Activated CD4-positive, alpha-beta T cell treated with anti-CD3 and anti-CD28 coated beads for 36 hours (primary cell): ENCODE measurements at regions not wholly inside any gene's neighbourhood (a gene's known extent, or its start where the extent isn't known, plus 50 kb on each side); places are given as distances from the start of the nearest gene placed in this dataset.
"Not testable (repeated sequence)": the region's sequence is repeated elsewhere in the genome, so short reads cannot be mapped to it uniquely, and the experiment has no call there.

ENCODE experiments used
- ATAC-seq: fragments of 200-7000 bp; cut with Tn5 transposase; one replicate; pipeline ENCODE4 v1.10.0; 2021; ENCODE audit warnings: mild to moderate bottlenecking, moderate library complexity
- CTCF ChIA-PET: fragments of 350-600 bp; sonication (Branson Sonifier 250); formaldehyde crosslinking; loops from one replicate; lab custom pipeline; 2021; ENCODE audit warnings: antibody characterized with exemption; lab: Charles Lee
- POLR2A ChIA-PET: fragments of 350-600 bp; sonication (Branson Sonifier 250); formaldehyde crosslinking; loops from one replicate; lab custom pipeline; 2021; ENCODE audit warnings: antibody characterized with exemption, inconsistent platforms; lab: Charles Lee
- DNase-seq: peaks from one replicate; pipeline ENCODE4 v3.0.0-alpha.2; 2020
- H3K27ac Mint-ChIP-seq: one replicate; pipeline ENCODE4 v1.8.0; 2021; ENCODE audit warnings: mixed read lengths
- H3K27me3 Mint-ChIP-seq: one replicate; pipeline ENCODE4 v1.8.0; 2021; ENCODE audit warnings: mixed read lengths
- H3K36me3 Mint-ChIP-seq: one replicate; pipeline ENCODE4 v1.8.0; 2021; ENCODE audit warnings: low read depth, mixed read lengths
- H3K4me1 Mint-ChIP-seq: one replicate; pipeline ENCODE4 v1.8.0; 2021; ENCODE audit warnings: mixed read lengths
- H3K4me3 Mint-ChIP-seq: one replicate; pipeline ENCODE4 v1.8.0; 2021; ENCODE audit warnings: mild to moderate bottlenecking, moderate library complexity, mixed read lengths
- H3K9me3 Mint-ChIP-seq: one replicate; pipeline ENCODE4 v1.8.0; 2021; ENCODE audit warnings: low read depth, mixed read lengths
- intact Hi-C, 2 experiments: fragments of 100-400 bp; cut with DNase I in 1 of 2; cut with micrococcal nuclease in 1 of 2; formaldehyde crosslinking; loops; one replicate each; pipeline versions ENCODE4 v1.14.2 to v1.15.1; 2022 to 2024; cut with DNase I, micrococcal nuclease

- peaks cover 44% of the 10 kb centered on the region for H3K27me3 Mint-ChIP-seq
- ChIA-PET CTCF (interaction anchor here (1.6 kb wide), 1 partner anchor 68 kb away, joined by 3 read pairs; no protein-coding TSS in a partner anchor), POLR2A (no interaction called here)
- peaks cover 34% of the 10 kb centered on the region for H3K4me1 Mint-ChIP-seq
- DNase-seq (no peak), ATAC-seq (no peak)
- H3K27ac Mint-ChIP-seq = no peak overlapping the region
- intact Hi-C loops = loop anchor here in 1 of 2 experiments (5.0 kb wide), 1 partner anchor 67 kb away; no protein-coding TSS in a partner anchor
- H3K9me3 Mint-ChIP-seq = peaks cover 4% of the 10 kb centered on the region
- H3K4me3 Mint-ChIP-seq = no peak overlapping the region
- H3K36me3 Mint-ChIP-seq = no peaks in the 10 kb centered on the region
These were observed 155.1 kb upstream of the HMGA2 start for GRCh38 chr12:65668981-65669695.

DNA sequence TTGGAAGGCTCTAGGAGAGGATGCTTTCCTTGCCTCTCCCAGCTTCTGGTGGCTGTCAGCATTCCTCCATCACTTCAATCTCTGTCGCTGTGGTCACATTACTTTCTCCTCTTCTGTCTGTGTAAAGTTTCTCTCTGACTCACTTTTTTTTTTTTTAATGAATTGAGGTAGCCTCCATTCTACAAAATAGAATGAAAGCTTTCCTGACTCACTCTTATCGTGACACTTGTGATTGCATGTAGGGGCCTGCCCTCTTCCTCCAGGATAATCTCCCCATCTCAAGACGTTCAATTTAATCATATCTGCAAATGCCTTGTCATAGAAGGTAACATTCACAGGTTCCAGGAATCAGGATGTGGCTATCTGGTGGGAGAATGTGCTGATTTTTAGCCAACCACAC lies 153.5 kb upstream of the HMGA2 start:
- H3K36me3 Mint-ChIP-seq = no peaks in the 10 kb centered on the region
- H3K4me1 Mint-ChIP-seq = peaks cover 26% of the 10 kb centered on the region
- peaks cover 36% of the 10 kb centered on the region for H3K27me3 Mint-ChIP-seq
- no peaks in the 10 kb centered on the region for H3K9me3 Mint-ChIP-seq
- ChIA-PET CTCF (interaction anchor here (0.6 to 0.8 kb wide), 2 partner anchors 17 to 68 kb away, joined by 3 read pairs; no protein-coding TSS in a partner anchor), POLR2A (no interaction called here)
- DNase-seq (no peak), ATAC-seq (peak; percentile 28)
- no peak overlapping the region for H3K27ac Mint-ChIP-seq
- H3K4me3 Mint-ChIP-seq = no peak overlapping the region
- intact Hi-C loops = no loop called here

DNA sequence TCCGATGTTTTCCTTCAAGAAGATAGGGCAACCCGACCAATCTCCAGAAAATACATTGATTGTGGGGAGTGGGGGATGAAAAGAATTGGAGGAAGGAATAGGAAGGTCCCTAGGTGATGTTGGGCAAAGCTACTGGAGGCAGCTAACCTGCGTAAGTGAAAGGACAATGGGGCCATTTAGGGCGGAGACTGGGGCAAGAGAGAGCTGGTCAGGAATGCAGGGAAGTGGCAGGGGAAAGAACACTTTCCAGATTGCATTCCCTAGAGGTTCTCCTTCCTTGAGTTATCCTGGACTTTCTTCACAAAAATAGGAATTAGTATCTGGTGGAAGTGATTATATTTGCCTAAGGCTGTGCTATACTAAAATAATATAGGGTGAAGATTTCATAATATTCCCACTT lies 151.8 kb upstream of the HMGA2 start:
- CTCF ChIA-PET = interaction anchor here (1.8 kb wide), 1 partner anchor 70 kb away, joined by 4 read pairs; no protein-coding TSS in a partner anchor
- Mint-ChIP-seq H3K27ac (no peak overlapping the region), H3K4me3 (no peak overlapping the region), H3K4me1 (peaks cover 12% of the 10 kb centered on the region), H3K36me3 (no peaks in the 10 kb centered on the region), H3K27me3 (peaks cover 44% of the 10 kb centered on the region), H3K9me3 (no peaks in the 10 kb centered on the region)
- DNase-seq = no peak
- no peak for ATAC-seq
- POLR2A ChIA-PET = no interaction called here
- intact Hi-C loops = no loop called here

- H3K27ac Mint-ChIP-seq = no peak overlapping the region
- CTCF ChIA-PET = interaction anchor here (0.6 to 1.8 kb wide), 3 partner anchors 12 to 733 kb away, joined by 3 to 4 read pairs (median 3); no protein-coding TSS in a partner anchor
- peaks cover 3% of the 10 kb centered on the region for H3K9me3 Mint-ChIP-seq
- intact Hi-C loops = no loop called here
- POLR2A ChIA-PET = no interaction called here
- peaks cover 44% of the 10 kb centered on the region for H3K27me3 Mint-ChIP-seq
- no peaks in the 10 kb centered on the region for H3K36me3 Mint-ChIP-seq
- ATAC-seq (no peak), DNase-seq (no peak)
- no peak overlapping the region for H3K4me3 Mint-ChIP-seq
- H3K4me1 Mint-ChIP-seq = peaks cover 12% of the 10 kb centered on the region
These were observed 151.1 kb upstream of the HMGA2 start for GRCh38 chr12:65673156-65673690.

DNA sequence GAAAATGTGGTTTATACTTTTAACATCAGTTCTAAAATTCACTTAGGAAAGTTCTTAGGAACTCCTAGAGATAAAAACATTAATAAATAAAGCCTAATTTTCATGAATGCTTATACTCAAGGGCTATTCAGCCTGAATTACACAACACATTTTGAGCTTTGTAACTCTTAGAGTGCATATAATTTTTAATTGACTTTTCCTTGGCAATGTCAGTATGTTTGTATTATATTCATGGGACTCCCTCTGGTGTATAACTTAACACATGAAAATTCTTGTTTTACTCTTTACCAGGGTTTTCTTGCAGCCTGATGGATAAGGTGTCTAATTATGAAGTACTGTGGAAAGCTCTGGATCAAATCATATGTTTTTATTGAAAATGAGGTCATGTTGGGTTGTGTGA lies 150.6 kb upstream of the HMGA2 start:
- Mint-ChIP-seq H3K4me3 (no peak overlapping the region), H3K36me3 (no peaks in the 10 kb centered on the region), H3K27ac (no peak overlapping the region), H3K9me3 (peaks cover 5% of the 10 kb centered on the region), H3K27me3 (peaks cover 43% of the 10 kb centered on the region), H3K4me1 (peaks cover 12% of the 10 kb centered on the region)
- intact Hi-C loops = loop anchor here in 1 of 2 experiments (1.0 to 2.0 kb wide), 2 partner anchors 71 to 117 kb away; no protein-coding TSS in a partner anchor
- ChIA-PET POLR2A (no interaction called here), CTCF (interaction anchor here (0.6 to 1.8 kb wide), 3 partner anchors 12 to 734 kb away, joined by 3 to 4 read pairs (median 3); no protein-coding TSS in a partner anchor)
- DNase-seq (no peak), ATAC-seq (no peak)

- Mint-ChIP-seq H3K4me1 (peaks cover 4% of the 10 kb centered on the region), H3K36me3 (no peaks in the 10 kb centered on the region), H3K4me3 (no peak overlapping the region), H3K27me3 (peaks cover 35% of the 10 kb centered on the region), H3K9me3 (peaks cover 5% of the 10 kb centered on the region), H3K27ac (no peak overlapping the region)
- DNase-seq (no peak), ATAC-seq (no peak)
- intact Hi-C loops = loop anchor here in 1 of 2 experiments (2.0 kb wide), 1 partner anchor 72 kb away; no protein-coding TSS in a partner anchor
- CTCF ChIA-PET = interaction anchor here (0.7 to 1.0 kb wide), 2 partner anchors 11 to 437 kb away, joined by 3 read pairs; no protein-coding TSS in a partner anchor
- POLR2A ChIA-PET = interaction anchor here (0.7 kb wide), 1 partner anchor 81 kb away, joined by 4 read pairs; no protein-coding TSS in a partner anchor
These were observed 149.1 kb upstream of the HMGA2 start for GRCh38 chr12:65675141-65675621.

DNA sequence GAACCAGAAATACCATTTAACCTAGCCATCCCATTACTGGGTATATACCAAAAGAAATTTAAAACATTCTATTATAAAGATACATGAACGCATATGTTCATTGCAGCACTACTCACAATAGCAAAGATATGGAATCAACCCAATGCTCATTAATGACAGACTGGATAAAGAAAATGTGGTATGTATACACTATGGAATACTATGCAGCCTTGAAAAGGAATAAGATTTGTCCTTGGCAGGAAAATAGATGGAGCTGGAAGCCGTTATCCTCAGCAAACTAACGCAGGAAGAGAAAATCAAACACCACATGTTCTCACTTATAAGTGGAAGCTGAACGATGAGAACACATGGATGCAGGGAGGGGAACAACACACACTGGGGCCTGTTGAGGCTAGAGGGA lies 146.1 kb upstream of the HMGA2 start:
- H3K4me1 Mint-ChIP-seq, intact Hi-C loops, ATAC-seq, CTCF ChIA-PET, H3K27ac Mint-ChIP-seq, H3K9me3 Mint-ChIP-seq, H3K4me3 Mint-ChIP-seq, POLR2A ChIA-PET, DNase-seq, H3K36me3 Mint-ChIP-seq: not testable (repeated sequence)
- H3K27me3 Mint-ChIP-seq = peaks cover 28% of the 10 kb centered on the region

DNA sequence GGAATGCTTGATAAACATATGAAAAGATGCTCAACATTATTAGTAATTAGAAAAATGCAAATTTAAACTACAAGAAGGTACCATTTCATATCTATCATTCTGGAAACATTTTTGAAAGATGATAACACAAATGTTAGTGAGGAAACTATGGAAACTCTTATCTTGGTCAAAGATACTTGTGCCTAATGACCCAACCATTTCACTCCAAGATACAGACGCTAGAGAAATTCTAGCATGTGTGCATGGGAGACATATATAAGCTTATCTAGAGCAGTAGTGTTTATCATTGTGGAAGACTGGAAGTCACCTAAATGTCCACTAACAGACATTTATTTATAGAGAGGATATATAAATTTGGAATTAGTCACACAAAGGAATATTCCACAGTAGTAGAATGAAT lies 143.1 kb upstream of the HMGA2 start:
- no peaks in the 10 kb centered on the region for H3K4me1 Mint-ChIP-seq
- ChIA-PET CTCF (interaction anchor here (0.6 to 1.6 kb wide), 2 partner anchors 590 to 790 kb away, joined by 3 read pairs; no protein-coding TSS in a partner anchor), POLR2A (no interaction called here)
- no peak overlapping the region for H3K4me3 Mint-ChIP-seq
- H3K36me3 Mint-ChIP-seq = no peaks in the 10 kb centered on the region
- no peak overlapping the region for H3K27ac Mint-ChIP-seq
- peaks cover 5% of the 10 kb centered on the region for H3K9me3 Mint-ChIP-seq
- ATAC-seq (no peak), DNase-seq (no peak)
- peaks cover 37% of the 10 kb centered on the region for H3K27me3 Mint-ChIP-seq
- intact Hi-C loops = no loop called here

DNA sequence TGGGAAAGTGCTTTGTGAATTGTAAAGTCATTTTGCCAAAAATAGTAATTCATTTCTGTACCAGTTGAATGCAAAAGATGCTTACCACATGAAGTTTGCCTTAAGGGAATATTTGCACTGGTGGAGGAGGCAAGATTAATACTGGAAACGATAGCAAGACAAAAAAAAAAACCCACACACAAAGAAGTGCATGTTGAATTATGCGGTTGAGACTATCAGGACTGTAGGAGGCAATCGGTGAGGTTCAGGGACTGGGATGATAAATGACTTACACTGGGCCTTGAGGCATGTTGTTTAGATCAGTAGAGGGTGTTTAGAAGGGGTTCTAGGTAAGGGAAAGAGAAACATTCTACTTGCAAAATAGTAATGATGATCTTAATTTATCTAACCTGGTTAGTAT lies 142.2 kb upstream of the HMGA2 start:
- POLR2A ChIA-PET = no interaction called here
- no peak for DNase-seq
- intact Hi-C loops = no loop called here
- Mint-ChIP-seq H3K27ac (no peak overlapping the region), H3K4me1 (no peaks in the 10 kb centered on the region), H3K36me3 (no peaks in the 10 kb centered on the region), H3K4me3 (no peak overlapping the region), H3K9me3 (peaks cover 5% of the 10 kb centered on the region), H3K27me3 (peaks cover 30% of the 10 kb centered on the region)
- ATAC-seq = no peak
- CTCF ChIA-PET = interaction anchor here (1.6 kb wide), 1 partner anchor 791 kb away, joined by 3 read pairs; no protein-coding TSS in a partner anchor

DNA sequence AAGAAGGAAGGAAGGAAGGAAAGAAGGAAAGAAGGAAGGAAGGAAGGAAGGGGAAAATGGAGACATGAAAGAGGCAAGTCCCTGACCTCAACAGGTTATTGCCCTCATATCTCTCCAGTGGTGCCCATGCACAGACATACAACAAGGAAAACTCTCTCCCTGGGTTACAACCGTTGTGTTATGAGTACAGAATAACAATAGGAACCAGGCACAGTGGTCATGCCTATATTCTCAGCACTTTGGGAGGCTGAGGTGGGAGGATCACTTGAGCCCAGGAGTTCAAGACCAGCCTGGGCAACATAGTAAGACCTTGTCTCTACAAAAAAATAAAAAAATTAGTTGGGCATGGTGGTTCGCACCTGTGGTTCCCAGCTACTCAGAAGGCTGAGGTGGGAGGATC lies 139.4 kb upstream of the HMGA2 start:
- no peaks in the 10 kb centered on the region for H3K36me3 Mint-ChIP-seq
- ATAC-seq (no peak), DNase-seq (no peak)
- no peak overlapping the region for H3K4me3 Mint-ChIP-seq
- intact Hi-C loops = loop anchor here (1.0 to 2.0 kb wide), 2 partner anchors 128 kb away; no protein-coding TSS in a partner anchor
- no peaks in the 10 kb centered on the region for H3K4me1 Mint-ChIP-seq
- H3K27ac Mint-ChIP-seq = no peak overlapping the region
- H3K9me3 Mint-ChIP-seq = no peaks in the 10 kb centered on the region
- POLR2A ChIA-PET = no interaction called here
- CTCF ChIA-PET = interaction anchor here (1.6 kb wide), 1 partner anchor 128 kb away, joined by 3 read pairs; no protein-coding TSS in a partner anchor
- peaks cover 25% of the 10 kb centered on the region for H3K27me3 Mint-ChIP-seq

GRCh38 chr12:65685514-65685913 lies 138.8 kb upstream of the HMGA2 start:
- Mint-ChIP-seq H3K4me1 (no peaks in the 10 kb centered on the region), H3K9me3 (no peaks in the 10 kb centered on the region), H3K4me3 (no peak overlapping the region), H3K27ac (no peak overlapping the region), H3K36me3 (no peaks in the 10 kb centered on the region), H3K27me3 (peaks cover 25% of the 10 kb centered on the region)
- CTCF ChIA-PET = interaction anchor here (1.6 kb wide), 1 partner anchor 129 kb away, joined by 3 read pairs; no protein-coding TSS in a partner anchor
- ATAC-seq (no peak), DNase-seq (no peak)
- intact Hi-C loops = loop anchor here (1.0 to 2.0 kb wide), 2 partner anchors 128 to 129 kb away; no protein-coding TSS in a partner anchor
- POLR2A ChIA-PET = no interaction called here
